Endothelial cell of umbilical vein (primary cell): ENCODE measurements at regions not wholly inside any gene's neighbourhood (a gene's known extent, or its start where the extent isn't known, plus 50 kb on each side); places are given as distances from the start of the nearest gene placed in this dataset.

Experiments used
- CTCF ChIP-seq, 2 donors: IDR thresholded peaks; 1 replicate in 1 of 2; 2 replicates in 1 of 2; pipeline ENCODE4 v1.5.1; 2011; ENCODE audit warnings: low read length in 2 of 2, mild to moderate bottlenecking in 2 of 2, moderate library complexity in 2 of 2, control low read depth in 1 of 2, inconsistent platforms in 1 of 2, low read depth in 1 of 2; ENCODE audit not compliant: insufficient read depth in 1 of 2; ENCODE audit errors: extremely low read depth in 1 of 2
- EZH2 ChIP-seq: IDR thresholded peaks from 2 replicates; pipeline ENCODE4 v1.6.1; 2012; ENCODE audit warnings: borderline replicate concordance, low read depth, mild to moderate bottlenecking, moderate library complexity, low read length, inconsistent platforms; ENCODE audit not compliant: severe bottlenecking
- FOS ChIP-seq: IDR thresholded peaks from 2 replicates; pipeline ENCODE4 v1.6.1; 2011; ENCODE audit warnings: mild to moderate bottlenecking, low read length, moderate library complexity, borderline replicate concordance; ENCODE audit not compliant: insufficient read depth
- GATA2 ChIP-seq: IDR thresholded peaks from 2 replicates; pipeline ENCODE4 v1.7.0; 2011; ENCODE audit warnings: low read depth, mild to moderate bottlenecking, moderate library complexity, mixed read lengths, low read length; ENCODE audit not compliant: insufficient read length, insufficient read depth
- JUN ChIP-seq: IDR thresholded peaks from 2 replicates; pipeline ENCODE4 v1.6.1; 2011; ENCODE audit warnings: borderline replicate concordance, low read depth; ENCODE audit not compliant: insufficient read length, insufficient read depth
- MAX ChIP-seq: IDR thresholded peaks from 2 replicates; pipeline ENCODE4 v1.6.1; 2011; ENCODE audit not compliant: insufficient read depth, insufficient read length
- MYC ChIP-seq: IDR thresholded peaks from one replicate; pipeline ENCODE4 v1.6.1; 2011; ENCODE audit warnings: mild to moderate bottlenecking, low read depth, low read length
- POLR2A ChIP-seq: IDR thresholded peaks from 2 replicates; pipeline ENCODE4 v1.6.1; 2012; ENCODE audit warnings: low read depth, mild to moderate bottlenecking, control low read depth, low read length
- POLR2AphosphoS5 ChIP-seq: IDR thresholded peaks from 2 replicates; pipeline ENCODE4 v1.6.1; 2012; ENCODE audit warnings: low read depth, mild to moderate bottlenecking, control low read depth, low read length, moderate library complexity; ENCODE audit not compliant: insufficient read depth

GRCh38 chr5:3258050-3258449 lies 337.6 kb upstream of the IRX1 start:
- TF ChIP-seq EZH2 (no peak), CTCF (IDR thresholded peaks at IDR 0.05; ENCODE audit: extremely low read depth in 1 of 2, insufficient read depth in 1 of 2, low read depth in 1 of 2, low read length in 2 of 2) (no peak), POLR2AphosphoS5 (no peak), FOS (no peak), MAX (no peak), POLR2A (no peak), MYC (no peak), JUN (no peak), GATA2 (no peak)
